H1 (cell line): ENCODE measurements at regions not wholly inside any gene's neighbourhood (a gene's known extent, or its start where the extent isn't known, plus 50 kb on each side); places are given as distances from the start of the nearest gene placed in this dataset.

Experiments used
- SIX5 ChIP-seq: IDR thresholded peaks from 2 replicates; pipeline ENCODE4 v1.6.1; 2011; ENCODE audit warnings: mild to moderate bottlenecking, low read depth, low read length
- SP2 ChIP-seq: IDR thresholded peaks from 2 replicates; pipeline ENCODE4 v1.6.1; 2012; ENCODE audit warnings: mild to moderate bottlenecking, low read length, inconsistent platforms

DNA sequence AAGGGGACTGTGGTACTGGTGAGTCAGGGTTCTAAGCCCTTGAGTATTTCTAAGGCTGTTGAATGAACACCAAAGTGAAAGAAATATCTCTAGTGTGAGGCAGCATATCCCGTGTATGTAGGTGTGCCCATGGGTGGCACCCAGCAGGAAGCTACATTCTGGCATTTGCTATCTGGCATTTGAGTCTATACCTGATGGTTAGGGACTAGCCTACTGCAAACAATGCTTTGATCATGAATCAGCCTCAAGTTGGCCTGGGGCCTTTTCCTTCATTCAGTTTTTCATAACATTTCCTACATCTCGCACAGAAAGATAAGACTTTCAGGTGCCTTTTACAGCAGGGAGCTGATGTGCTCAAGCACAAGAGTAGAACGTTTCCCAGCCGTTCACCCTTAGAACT lies 85.7 kb upstream of the E2F7 start (continued):
- no peak for TF ChIP-seq SP2
- TF ChIP-seq SIX5, result no peak
